Stomach (tissue), 4 donors: ENCODE measurements at regions not wholly inside any gene's neighbourhood (a gene's known extent, or its start where the extent isn't known, plus 50 kb on each side); places are given as distances from the start of the nearest gene placed in this dataset.

Experiments
- CTCF ChIP-seq, 7 experiments: fragments of 450-650 bp in 4 of 7; fragments of 200-600 bp in 3 of 7; sonication (generic) in 3 of 7; IDR thresholded peaks; one replicate each; pipeline ENCODE4 v1.5.1; 2016 to 2019; ENCODE audit warnings: antibody characterized with exemption in 7 of 7, control low read depth in 2 of 7, mild to moderate bottlenecking in 1 of 7
- EP300 ChIP-seq: sonication (generic); formaldehyde crosslinking; IDR thresholded peaks from one replicate; pipeline ENCODE4 v1.6.1; 2017; ENCODE audit warnings: antibody characterized with exemption
- POLR2AphosphoS5 ChIP-seq, 3 donors: sonication (generic); formaldehyde crosslinking; IDR thresholded peaks; one replicate each; pipeline ENCODE4 v1.6.1; 2016; ENCODE audit warnings: antibody characterized with exemption in 3 of 3

GRCh38 chr11:80846979-80847378 lies 1406.1 kb upstream of the TENM4 start:
- TF ChIP-seq EP300 (no peak), POLR2AphosphoS5 (IDR thresholded peaks at IDR 0.05) (no peak), CTCF (IDR thresholded peaks at IDR 0.05) (no peak)
